ENCODE measurements at regions not wholly inside any gene's neighbourhood (a gene's known extent, or its start where the extent isn't known, plus 50 kb on each side); places are given as distances from the start of the nearest gene placed in this dataset.

GRCh38 chr4:3706111-3706511 lies 60.1 kb upstream of the ADRA2C start:
- ATAC-seq (ENCODE audit: insufficient read depth, low FRiP score) = no peak
- no peak overlapping the region for H3K9ac ChIP-seq (ENCODE audit: insufficient read depth in 1 of 2, low read length in 2 of 2)
- 77 to 80% methylated on average over 10 of the region's 10 CpGs for WGBS, 2 donors
- H3K36me3 ChIP-seq (ENCODE audit: control insufficient read depth in 4 of 4, insufficient read depth in 4 of 4, low read length in 4 of 4) = no peaks in the 10 kb centered on the region
- TF ChIP-seq CTCF (IDR thresholded peaks at IDR 0.05; ENCODE audit: control extremely low read depth, extremely low read depth) = no peak
- no peak overlapping the region for H3K27ac ChIP-seq (ENCODE audit: low read depth in 1 of 2, low read length in 1 of 2)
- peaks cover 0 to 12% (median 0%) of the 10 kb centered on the region in 5 donors for H3K4me1 ChIP-seq (ENCODE audit: control insufficient read depth in 5 of 5, insufficient read depth in 5 of 5, low read length in 5 of 5)
- H3K9me3 ChIP-seq (ENCODE audit: control insufficient read depth in 4 of 4, insufficient read depth in 3 of 4, low read length in 3 of 4) = peaks cover 0 to 3% (median 0%) of the 10 kb centered on the region in 4 donors
- no peak for DNase-seq
- H3K27me3 ChIP-seq (ENCODE audit: control insufficient read depth in 3 of 3, insufficient read depth in 3 of 3, low read length in 2 of 3) = peaks cover 0 to 28% (median 14%) of the 10 kb centered on the region in 3 donors
- H3K4me3 ChIP-seq = no peak overlapping the region

- DNase-seq (no peak), ATAC-seq (ENCODE audit: insufficient read depth, low FRiP score) (no peak)
- TF ChIP-seq CTCF (IDR thresholded peaks at IDR 0.05; ENCODE audit: control extremely low read depth, extremely low read depth) = no peak
- Histone ChIP-seq H3K27ac (ENCODE audit: low read depth in 1 of 2, low read length in 1 of 2) (no peak overlapping the region), H3K36me3 (ENCODE audit: control insufficient read depth in 4 of 4, insufficient read depth in 4 of 4, low read length in 4 of 4) (no peaks in the 10 kb centered on the region), H3K27me3 (ENCODE audit: control insufficient read depth in 3 of 3, insufficient read depth in 3 of 3, low read length in 2 of 3) (peaks cover 0 to 28% (median 14%) of the 10 kb centered on the region in 3 donors), H3K9ac (ENCODE audit: insufficient read depth in 1 of 2, low read length in 2 of 2) (no peak overlapping the region), H3K4me3 (no peak overlapping the region), H3K4me1 (ENCODE audit: control insufficient read depth in 5 of 5, insufficient read depth in 5 of 5, low read length in 5 of 5) (peaks cover 0 to 7% (median 0%) of the 10 kb centered on the region in 5 donors), H3K9me3 (ENCODE audit: control insufficient read depth in 4 of 4, insufficient read depth in 3 of 4, low read length in 3 of 4) (peaks cover 0 to 3% (median 0%) of the 10 kb centered on the region in 4 donors)
- WGBS, 2 donors = 76 to 87% methylated on average over 20 of the region's 20 CpGs
Observed at GRCh38 chr4:3705236-3705987, 60.8 kb upstream of the ADRA2C start.

GRCh38 chr4:3704669-3705068 lies 61.5 kb upstream of the ADRA2C start:
- Histone ChIP-seq H3K9ac (ENCODE audit: insufficient read depth in 1 of 2, low read length in 2 of 2) (no peak overlapping the region), H3K4me1 (ENCODE audit: control insufficient read depth in 5 of 5, insufficient read depth in 5 of 5, low read length in 5 of 5) (peaks cover 0 to 5% (median 0%) of the 10 kb centered on the region in 5 donors), H3K36me3 (ENCODE audit: control insufficient read depth in 4 of 4, insufficient read depth in 4 of 4, low read length in 4 of 4) (no peaks in the 10 kb centered on the region), H3K9me3 (ENCODE audit: control insufficient read depth in 4 of 4, insufficient read depth in 3 of 4, low read length in 3 of 4) (peaks cover 0 to 3% (median 0%) of the 10 kb centered on the region in 4 donors), H3K4me3 (no peak overlapping the region), H3K27ac (ENCODE audit: low read depth in 1 of 2, low read length in 1 of 2) (no peak overlapping the region), H3K27me3 (ENCODE audit: control insufficient read depth in 3 of 3, insufficient read depth in 3 of 3, low read length in 2 of 3) (peaks cover 0 to 28% (median 14%) of the 10 kb centered on the region in 3 donors)
- TF ChIP-seq CTCF (IDR thresholded peaks at IDR 0.05; ENCODE audit: control extremely low read depth, extremely low read depth) = no peak
- WGBS, 2 donors = 77 to 79% methylated on average over 10 of the region's 10 CpGs
- DNase-seq = no peak
- ATAC-seq (ENCODE audit: insufficient read depth, low FRiP score) = no peak
